ENCODE measurements at regions not wholly inside any gene's neighbourhood (a gene's known extent, or its start where the extent isn't known, plus 50 kb on each side); places are given as distances from the start of the nearest gene placed in this dataset.

GRCh38 chr19:28498404-28498976 lies 714.5 kb downstream of the UQCRFS1 start:
- no peak for TF ChIP-seq CTCF (conservative IDR thresholded peaks at IDR 0.05; ENCODE audit: low read length)
- TF ChIP-seq EZH2phosphoT487 (IDR thresholded peaks at IDR 0.05; ENCODE audit: borderline replicate concordance), result no peak
- no peaks in the 10 kb centered on the region for H3K9me2 ChIP-seq (replicated peaks; ENCODE audit: low read depth, low read length)
- H3F3A ChIP-seq (ENCODE audit: low read depth), result no peaks in the 10 kb centered on the region
- no peaks in the 10 kb centered on the region for H3K27me3 ChIP-seq (ENCODE audit: insufficient read depth, low read length, poor library complexity, severe bottlenecking)
- H3K4me3 ChIP-seq (ENCODE audit: low read length, poor library complexity, severe bottlenecking), result no peak overlapping the region
- H3K9ac ChIP-seq (ENCODE audit: low read depth, low read length, poor library complexity, severe bottlenecking), result no peak overlapping the region
- H3K79me2 ChIP-seq (ENCODE audit: insufficient read depth, low read length), result no peaks in the 10 kb centered on the region
- no peaks in the 10 kb centered on the region for H3K36me3 ChIP-seq (ENCODE audit: insufficient read depth, low read length)
- no peaks in the 10 kb centered on the region for H4K20me1 ChIP-seq (ENCODE audit: insufficient read depth, low read length, poor library complexity, severe bottlenecking)
- H3K4me2 ChIP-seq (ENCODE audit: low read depth, low read length, poor library complexity, severe bottlenecking), result no peak overlapping the region
- no peak overlapping the region for H2AFZ ChIP-seq (ENCODE audit: low read length)
- no peaks in the 10 kb centered on the region; the same call in 1 of the 2 replicates for H3K9me3 ChIP-seq (ENCODE audit: insufficient read depth, low read depth, low read length)
- H3K4me1 ChIP-seq (ENCODE audit: insufficient read depth, low read length, poor library complexity, severe bottlenecking), result no peaks in the 10 kb centered on the region

GRCh38 chr19:28497887-28498286 lies 715.1 kb downstream of the UQCRFS1 start:
- Histone ChIP-seq H4K20me1 (ENCODE audit: insufficient read depth, low read length, poor library complexity, severe bottlenecking) (no peaks in the 10 kb centered on the region), H2AFZ (ENCODE audit: low read length) (no peak overlapping the region), H3F3A (ENCODE audit: low read depth) (no peaks in the 10 kb centered on the region), H3K9me3 (ENCODE audit: insufficient read depth, low read depth, low read length) (no peaks in the 10 kb centered on the region; the same call in 1 of the 2 replicates), H3K9ac (ENCODE audit: low read depth, low read length, poor library complexity, severe bottlenecking) (no peak overlapping the region), H3K4me1 (ENCODE audit: insufficient read depth, low read length, poor library complexity, severe bottlenecking) (no peaks in the 10 kb centered on the region), H3K27me3 (ENCODE audit: insufficient read depth, low read length, poor library complexity, severe bottlenecking) (no peaks in the 10 kb centered on the region), H3K4me2 (ENCODE audit: low read depth, low read length, poor library complexity, severe bottlenecking) (no peak overlapping the region), H3K79me2 (ENCODE audit: insufficient read depth, low read length) (no peaks in the 10 kb centered on the region), H3K36me3 (ENCODE audit: insufficient read depth, low read length) (no peaks in the 10 kb centered on the region), H3K9me2 (replicated peaks; ENCODE audit: low read depth, low read length) (no peaks in the 10 kb centered on the region), H3K4me3 (ENCODE audit: low read length, poor library complexity, severe bottlenecking) (no peak overlapping the region)
- no peak for TF ChIP-seq CTCF (conservative IDR thresholded peaks at IDR 0.05; ENCODE audit: low read length)

GRCh38 chr19:28497137-28497536 lies 715.8 kb downstream of the UQCRFS1 start:
- H2AFZ ChIP-seq (ENCODE audit: low read length), result no peak overlapping the region
- H3K9me3 ChIP-seq (ENCODE audit: insufficient read depth, low read depth, low read length), result no peaks in the 10 kb centered on the region; the same call in 1 of the 2 replicates
- H3K9me2 ChIP-seq (replicated peaks; ENCODE audit: low read depth, low read length), result no peaks in the 10 kb centered on the region
- H3K79me2 ChIP-seq (ENCODE audit: insufficient read depth, low read length), result no peaks in the 10 kb centered on the region
- H4K20me1 ChIP-seq (ENCODE audit: insufficient read depth, low read length, poor library complexity, severe bottlenecking), result no peaks in the 10 kb centered on the region
- TF ChIP-seq EZH2phosphoT487 (IDR thresholded peaks at IDR 0.05; ENCODE audit: borderline replicate concordance) (no peak), CTCF (conservative IDR thresholded peaks at IDR 0.05; ENCODE audit: low read length) (no peak)
- H3K4me2 ChIP-seq (ENCODE audit: low read depth, low read length, poor library complexity, severe bottlenecking), result no peak overlapping the region
- no peaks in the 10 kb centered on the region for H3K4me1 ChIP-seq (ENCODE audit: insufficient read depth, low read length, poor library complexity, severe bottlenecking)
- no peaks in the 10 kb centered on the region for H3F3A ChIP-seq (ENCODE audit: low read depth)
- H3K9ac ChIP-seq (ENCODE audit: low read depth, low read length, poor library complexity, severe bottlenecking), result no peak overlapping the region
- no peak overlapping the region for H3K4me3 ChIP-seq (ENCODE audit: low read length, poor library complexity, severe bottlenecking)
- H3K36me3 ChIP-seq (ENCODE audit: insufficient read depth, low read length), result no peaks in the 10 kb centered on the region
- H3K27me3 ChIP-seq (ENCODE audit: insufficient read depth, low read length, poor library complexity, severe bottlenecking), result no peaks in the 10 kb centered on the region

Measured in Loucy (cell line).